SU-DHL-6 (cell line): ENCODE measurements at regions not wholly inside any gene's neighbourhood (a gene's known extent, or its start where the extent isn't known, plus 50 kb on each side); places are given as distances from the start of the nearest gene placed in this dataset.

Source experiments
- CTCF ChIP-seq: fragments of 200-600 bp; sonication (generic); IDR thresholded peaks from one replicate; pipeline ENCODE4 v1.5.1; 2017; ENCODE audit warnings: antibody characterized with exemption, mild to moderate bottlenecking, low read length, moderate library complexity; ENCODE audit not compliant: insufficient read depth, poor library complexity, severe bottlenecking
- EZH2phosphoT487 ChIP-seq: fragments of 200-600 bp; sonication (generic), shearing (Covaris generic); conservative IDR thresholded peaks from 2 replicates; pipeline ENCODE4 v1.6.1; 2018; ENCODE audit warnings: mild to moderate bottlenecking, antibody characterized with exemption, low read length, moderate library complexity, mixed read lengths

- TF ChIP-seq CTCF (no peak), EZH2phosphoT487 (no peak)
These were observed 621.4 kb downstream of the POM121L12 start for GRCh38 chr7:53656881-53657280.
